ENCODE measurements at regions not wholly inside any gene's neighbourhood (a gene's known extent, or its start where the extent isn't known, plus 50 kb on each side); places are given as distances from the start of the nearest gene placed in this dataset.

DNA sequence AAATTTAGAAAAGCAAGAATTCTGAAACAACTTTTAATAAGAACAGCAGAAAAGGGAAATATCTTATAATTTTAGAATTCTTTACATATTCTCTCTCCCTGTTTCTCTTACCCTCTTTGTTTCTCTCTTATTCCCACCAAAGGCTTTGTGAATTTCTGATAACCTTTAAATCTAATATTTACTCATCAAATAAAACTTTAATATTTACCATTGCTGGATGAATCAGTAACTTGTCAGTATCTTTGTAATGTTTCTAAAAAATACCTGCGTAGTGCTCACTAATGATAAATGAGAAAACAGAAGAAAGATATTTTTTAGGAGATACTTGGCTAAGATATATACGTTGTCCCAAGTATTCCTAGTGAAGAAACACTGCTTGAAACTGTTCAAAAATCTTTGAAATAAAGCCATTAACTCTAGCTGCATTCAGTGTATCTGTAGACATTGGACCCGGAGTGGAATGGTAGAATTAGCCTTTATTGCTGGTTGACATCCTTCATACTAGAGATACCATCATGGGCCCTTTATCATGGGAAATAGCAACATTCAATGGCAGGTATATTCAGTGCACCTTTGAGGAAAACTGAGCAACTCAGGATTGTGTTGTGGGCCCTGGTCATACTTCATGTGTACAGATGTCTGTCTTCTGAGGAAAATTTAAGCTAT is 2160.4 kb downstream of the MAT2B start:
- no peaks in the 10 kb centered on the region for H3K27me3 Mint-ChIP-seq (ENCODE audit: low read depth)
- peaks cover 3% of the 10 kb centered on the region for H3K9me3 Mint-ChIP-seq (ENCODE audit: insufficient read depth)
- H3K4me3 Mint-ChIP-seq, result no peak overlapping the region
- DNase-seq (no peak), ATAC-seq (no peak)
- H3K27ac Mint-ChIP-seq, result no peak overlapping the region
- CTCF ChIA-PET, result no interaction called here
- no peaks in the 10 kb centered on the region for H3K36me3 Mint-ChIP-seq (ENCODE audit: low read depth)
- no peaks in the 10 kb centered on the region for H3K4me1 Mint-ChIP-seq (ENCODE audit: low read depth)
- POLR2A ChIA-PET, result no interaction called here

- H3K4me3 Mint-ChIP-seq, result no peak overlapping the region
- ChIA-PET POLR2A (no interaction called here), CTCF (no interaction called here)
- no peak overlapping the region for H3K27ac Mint-ChIP-seq
- no peaks in the 10 kb centered on the region for H3K27me3 Mint-ChIP-seq (ENCODE audit: low read depth)
- DNase-seq (no peak), ATAC-seq (no peak)
- H3K36me3 Mint-ChIP-seq (ENCODE audit: low read depth), result no peaks in the 10 kb centered on the region
- H3K4me1 Mint-ChIP-seq (ENCODE audit: low read depth), result no peaks in the 10 kb centered on the region
- H3K9me3 Mint-ChIP-seq (ENCODE audit: insufficient read depth), result no peaks in the 10 kb centered on the region
These were observed 2168.1 kb downstream of the MAT2B start for GRCh38 chr5:165673499-165673898.

GRCh38 chr5:165695796-165696195 is 2190.4 kb downstream of the MAT2B start:
- Mint-ChIP-seq H3K4me1 (ENCODE audit: low read depth) (no peaks in the 10 kb centered on the region), H3K27me3 (ENCODE audit: low read depth) (no peaks in the 10 kb centered on the region), H3K36me3 (ENCODE audit: low read depth) (no peaks in the 10 kb centered on the region), H3K9me3 (ENCODE audit: insufficient read depth) (peaks cover 4% of the 10 kb centered on the region), H3K27ac (no peak overlapping the region), H3K4me3 (no peak overlapping the region)
- no peak for ATAC-seq
- DNase-seq, result no peak
- ChIA-PET POLR2A (no interaction called here), CTCF (no interaction called here)

DNA sequence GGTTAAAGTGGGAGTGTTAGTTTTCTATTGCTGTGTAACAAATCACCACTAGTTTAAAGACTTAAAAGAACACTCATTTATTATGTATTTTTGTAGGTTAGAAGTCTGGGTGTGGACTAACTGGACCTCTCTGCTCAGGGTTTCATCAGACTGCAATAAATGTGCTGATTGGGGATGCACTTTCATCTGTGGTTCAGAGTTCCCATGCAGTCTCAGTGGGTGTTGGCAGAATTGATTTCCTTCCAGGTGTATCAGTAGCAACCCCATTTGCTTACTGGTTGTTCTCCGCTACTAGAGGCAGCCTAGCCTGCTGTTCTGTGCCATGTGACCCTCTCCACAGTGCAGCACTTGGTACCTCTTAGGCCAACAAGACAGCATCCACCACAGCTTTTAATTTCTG is 2200.5 kb downstream of the MAT2B start:
- Mint-ChIP-seq H3K36me3 (ENCODE audit: low read depth) (no peaks in the 10 kb centered on the region), H3K4me3 (no peak overlapping the region), H3K27ac (no peak overlapping the region), H3K4me1 (ENCODE audit: low read depth) (no peaks in the 10 kb centered on the region), H3K9me3 (ENCODE audit: insufficient read depth) (no peaks in the 10 kb centered on the region), H3K27me3 (ENCODE audit: low read depth) (no peaks in the 10 kb centered on the region)
- ChIA-PET POLR2A (no interaction called here), CTCF (no interaction called here)
- DNase-seq (no peak), ATAC-seq (no peak)

DNA sequence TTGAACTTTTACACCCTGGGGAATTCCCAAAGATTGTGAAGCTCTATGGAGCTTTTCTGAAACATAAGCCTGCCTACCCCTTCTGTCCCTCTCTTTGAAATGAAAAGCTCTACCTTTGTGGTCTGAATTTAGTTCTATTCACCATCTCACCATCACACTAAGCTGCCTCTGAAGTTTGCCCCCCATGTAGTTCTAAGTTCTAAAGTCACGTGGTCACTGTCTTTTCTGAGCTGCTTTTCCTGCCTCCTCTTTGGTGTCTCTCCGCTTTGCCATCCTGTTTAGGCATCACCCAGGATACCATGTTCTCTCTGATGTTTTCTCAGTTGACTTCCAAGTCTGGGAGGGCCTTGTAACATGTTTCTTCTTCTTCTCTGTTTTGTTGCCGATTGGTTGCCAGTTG is 2206.6 kb downstream of the MAT2B start:
- ATAC-seq (no peak), DNase-seq (no peak)
- Mint-ChIP-seq H3K27me3 (ENCODE audit: low read depth) (no peaks in the 10 kb centered on the region), H3K4me1 (ENCODE audit: low read depth) (no peaks in the 10 kb centered on the region), H3K9me3 (ENCODE audit: insufficient read depth) (peaks cover 11% of the 10 kb centered on the region), H3K36me3 (ENCODE audit: low read depth) (no peaks in the 10 kb centered on the region), H3K4me3 (no peak overlapping the region), H3K27ac (no peak overlapping the region)
- ChIA-PET CTCF (no interaction called here), POLR2A (no interaction called here)

- H3K27ac Mint-ChIP-seq, result no peak overlapping the region
- H3K36me3 Mint-ChIP-seq (ENCODE audit: low read depth), result no peaks in the 10 kb centered on the region
- H3K4me1 Mint-ChIP-seq (ENCODE audit: low read depth), result no peaks in the 10 kb centered on the region
- H3K9me3 Mint-ChIP-seq (ENCODE audit: insufficient read depth), result peaks cover 14% of the 10 kb centered on the region
- no peaks in the 10 kb centered on the region for H3K27me3 Mint-ChIP-seq (ENCODE audit: low read depth)
- ATAC-seq (no peak), DNase-seq (no peak)
- ChIA-PET POLR2A (no interaction called here), CTCF (no interaction called here)
- no peak overlapping the region for H3K4me3 Mint-ChIP-seq
These were observed 2209.2 kb downstream of the MAT2B start for GRCh38 chr5:165714598-165714997.

DNA sequence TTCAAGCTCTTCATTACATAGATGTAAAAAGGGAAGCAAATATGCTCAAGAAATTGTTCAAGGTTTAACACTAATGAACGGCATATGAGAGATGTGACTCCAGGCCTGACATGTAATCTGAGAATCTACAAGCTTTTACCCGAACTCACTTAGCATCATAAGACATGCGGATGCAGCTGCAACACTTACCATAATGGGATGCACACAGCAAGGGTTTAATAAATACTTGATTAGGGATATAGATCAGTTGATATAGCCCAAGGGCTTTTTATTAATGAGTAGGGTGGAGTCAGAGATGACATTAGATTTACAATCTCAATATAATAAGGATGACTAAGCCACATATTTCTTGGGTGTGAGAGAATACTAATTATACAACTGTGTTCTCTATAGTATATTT is 2215.5 kb downstream of the MAT2B start:
- Mint-ChIP-seq H3K4me3 (no peak overlapping the region), H3K27me3 (ENCODE audit: low read depth) (no peaks in the 10 kb centered on the region), H3K4me1 (ENCODE audit: low read depth) (no peaks in the 10 kb centered on the region), H3K36me3 (ENCODE audit: low read depth) (no peaks in the 10 kb centered on the region), H3K9me3 (ENCODE audit: insufficient read depth) (peaks cover 7% of the 10 kb centered on the region), H3K27ac (no peak overlapping the region)
- DNase-seq (no peak), ATAC-seq (no peak)
- ChIA-PET POLR2A (no interaction called here), CTCF (no interaction called here)

GRCh38 chr5:165722401-165722800 is 2217.0 kb downstream of the MAT2B start:
- Mint-ChIP-seq H3K27me3 (ENCODE audit: low read depth) (no peaks in the 10 kb centered on the region), H3K36me3 (ENCODE audit: low read depth) (no peaks in the 10 kb centered on the region), H3K27ac (no peak overlapping the region), H3K9me3 (ENCODE audit: insufficient read depth) (peaks cover 3% of the 10 kb centered on the region), H3K4me1 (ENCODE audit: low read depth) (no peaks in the 10 kb centered on the region), H3K4me3 (no peak overlapping the region)
- DNase-seq (no peak), ATAC-seq (no peak)
- CTCF ChIA-PET, result no interaction called here
- POLR2A ChIA-PET, result no interaction called here

- no peak for DNase-seq
- Mint-ChIP-seq H3K4me1 (ENCODE audit: low read depth) (no peaks in the 10 kb centered on the region), H3K27me3 (ENCODE audit: low read depth) (no peaks in the 10 kb centered on the region), H3K4me3 (no peak overlapping the region), H3K9me3 (ENCODE audit: insufficient read depth) (peaks cover 7% of the 10 kb centered on the region), H3K36me3 (ENCODE audit: low read depth) (no peaks in the 10 kb centered on the region), H3K27ac (no peak overlapping the region)
- POLR2A ChIA-PET, result no interaction called here
- CTCF ChIA-PET, result no interaction called here
- ATAC-seq, result no peak
These were observed 2218.5 kb downstream of the MAT2B start for GRCh38 chr5:165723931-165724330.

DNA sequence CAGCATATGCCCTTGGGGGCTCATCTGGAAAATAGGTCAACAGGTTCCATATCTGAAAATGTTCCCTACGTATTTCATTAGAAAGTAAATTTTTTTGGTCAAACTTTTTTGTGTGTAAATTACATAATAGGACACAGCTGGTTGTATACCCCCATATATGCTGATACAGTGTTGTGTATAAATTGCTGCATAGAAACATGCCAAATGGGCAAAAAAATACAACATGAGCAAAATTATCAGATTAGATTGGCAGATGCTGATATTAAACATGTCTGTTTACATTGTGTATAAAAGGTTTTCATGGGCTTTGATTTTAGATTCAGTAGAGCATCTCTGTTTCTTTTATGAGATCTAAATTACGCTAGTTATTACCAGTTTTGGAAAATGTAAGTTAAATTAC is 2223.0 kb downstream of the MAT2B start:
- no peak for ATAC-seq
- DNase-seq, result no peak
- Mint-ChIP-seq H3K27ac (no peak overlapping the region), H3K4me3 (no peak overlapping the region), H3K27me3 (ENCODE audit: low read depth) (no peaks in the 10 kb centered on the region), H3K9me3 (ENCODE audit: insufficient read depth) (peaks cover 11% of the 10 kb centered on the region), H3K4me1 (ENCODE audit: low read depth) (no peaks in the 10 kb centered on the region), H3K36me3 (ENCODE audit: low read depth) (no peaks in the 10 kb centered on the region)
- CTCF ChIA-PET, result no interaction called here
- POLR2A ChIA-PET, result no interaction called here

DNA sequence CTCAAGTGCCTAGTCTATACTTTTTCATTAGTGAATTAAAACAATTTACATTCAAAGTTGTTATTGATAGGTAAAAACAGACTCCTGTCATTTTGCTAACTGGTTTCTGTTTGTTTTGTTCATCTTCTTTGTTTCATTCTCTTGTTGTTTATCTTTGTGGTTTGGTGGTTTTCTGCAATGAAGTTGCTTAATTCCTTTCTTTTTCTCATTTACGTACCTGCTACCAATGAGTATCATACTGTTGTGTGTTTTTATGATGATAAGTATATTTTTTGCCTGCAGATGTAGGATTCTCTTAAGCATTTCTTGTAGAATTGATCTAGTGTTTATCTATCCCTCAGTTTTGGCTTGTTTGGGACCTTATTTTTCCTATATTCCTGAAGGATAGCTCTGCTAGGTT is 2230.0 kb downstream of the MAT2B start:
- H3K36me3 Mint-ChIP-seq (ENCODE audit: low read depth), result no peaks in the 10 kb centered on the region
- H3K27me3 Mint-ChIP-seq (ENCODE audit: low read depth), result no peaks in the 10 kb centered on the region
- ChIA-PET POLR2A (no interaction called here), CTCF (no interaction called here)
- no peak for DNase-seq
- H3K9me3 Mint-ChIP-seq (ENCODE audit: insufficient read depth), result peaks cover 9% of the 10 kb centered on the region
- no peak overlapping the region for H3K27ac Mint-ChIP-seq
- ATAC-seq, result no peak
- H3K4me3 Mint-ChIP-seq, result no peak overlapping the region
- H3K4me1 Mint-ChIP-seq (ENCODE audit: low read depth), result no peaks in the 10 kb centered on the region

GRCh38 chr5:165739079-165739741 is 2233.8 kb downstream of the MAT2B start:
- POLR2A ChIA-PET, result no interaction called here
- Mint-ChIP-seq H3K27me3 (ENCODE audit: low read depth) (no peaks in the 10 kb centered on the region), H3K27ac (no peak overlapping the region), H3K4me1 (ENCODE audit: low read depth) (no peaks in the 10 kb centered on the region), H3K9me3 (ENCODE audit: insufficient read depth) (peaks cover 10% of the 10 kb centered on the region), H3K4me3 (no peak overlapping the region), H3K36me3 (ENCODE audit: low read depth) (no peaks in the 10 kb centered on the region)
- DNase-seq (no peak), ATAC-seq (no peak)
- CTCF ChIA-PET, result no interaction called here

DNA sequence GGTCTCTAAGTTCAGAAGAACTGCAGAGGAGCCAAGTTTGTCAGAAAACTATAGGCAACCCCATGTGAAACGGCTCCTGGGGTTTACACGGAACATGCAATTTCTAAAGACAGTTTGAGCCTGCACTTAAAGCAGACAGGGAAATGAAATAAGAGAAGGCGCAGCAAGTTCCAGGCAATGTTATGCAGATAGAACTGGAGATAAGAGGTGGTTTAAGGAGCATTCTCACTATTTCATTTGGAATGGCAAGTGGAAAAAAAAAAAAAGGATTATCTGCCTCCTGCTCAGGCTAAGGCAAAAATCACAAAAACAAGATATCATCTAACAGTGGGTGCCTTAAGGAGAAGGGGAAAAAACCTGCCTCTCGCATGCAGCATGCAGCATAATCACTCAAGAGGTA is 2252.4 kb downstream of the MAT2B start:
- H3K9me3 Mint-ChIP-seq (ENCODE audit: insufficient read depth), result peaks cover 11% of the 10 kb centered on the region
- no peak overlapping the region for H3K27ac Mint-ChIP-seq
- H3K4me3 Mint-ChIP-seq, result no peak overlapping the region
- ChIA-PET CTCF (no interaction called here), POLR2A (no interaction called here)
- H3K36me3 Mint-ChIP-seq (ENCODE audit: low read depth), result no peaks in the 10 kb centered on the region
- DNase-seq (no peak), ATAC-seq (no peak)
- H3K4me1 Mint-ChIP-seq (ENCODE audit: low read depth), result no peaks in the 10 kb centered on the region
- H3K27me3 Mint-ChIP-seq (ENCODE audit: low read depth), result no peaks in the 10 kb centered on the region

Measured in activated CD8-positive, alpha-beta T cell treated with anti-CD3 and anti-CD28 coated beads, Interleukin-2, amount 10 ng/mL, durations not matched to agents 7 days and 5 days (primary cell).